Fibroblast of lung (primary cell): ENCODE measurements at regions not wholly inside any gene's neighbourhood (a gene's known extent, or its start where the extent isn't known, plus 50 kb on each side); places are given as distances from the start of the nearest gene placed in this dataset.

ENCODE experiments used
- DNase-seq, 2 donors: peaks; one replicate each; pipeline versions ENCODE4 v3.0.0 to v3.0.0-alpha.2; 2010; ENCODE audit warnings: low read depth in 2 of 2
- H2AFZ ChIP-seq: 2 replicates; pipeline ENCODE4 v1.5.1; 2012; ENCODE audit warnings: low read length, control low read depth, inconsistent platforms
- H3K27ac ChIP-seq: 2 replicates; pipeline ENCODE4 v1.5.1; 2011; ENCODE audit warnings: low read length, control low read depth; ENCODE audit not compliant: insufficient read depth
- H3K27me3 ChIP-seq: 2 replicates; pipeline ENCODE4 v1.5.1; 2011; ENCODE audit warnings: mild to moderate bottlenecking, low read length; ENCODE audit not compliant: control insufficient read depth, insufficient read depth
- H3K36me3 ChIP-seq: 2 replicates; pipeline ENCODE4 v1.5.1; 2011; ENCODE audit warnings: low read length; ENCODE audit not compliant: control insufficient read depth, insufficient read depth
- H3K4me1 ChIP-seq: 2 replicates; pipeline ENCODE4 v1.5.1; 2011; ENCODE audit warnings: low read length; ENCODE audit not compliant: control insufficient read depth, insufficient read depth; ENCODE audit errors: extremely low read depth
- H3K4me2 ChIP-seq: 2 replicates; pipeline ENCODE4 v1.5.1; 2011; ENCODE audit warnings: low read length, control low read depth; ENCODE audit not compliant: insufficient read depth; ENCODE audit errors: extremely low read depth
- H3K4me3 ChIP-seq, 4 experiments: fragments of 200-600 bp in 1 of 4; sonication (generic) in 1 of 4; replicated peaks in 1 of 4; 2 replicates each; pipeline ENCODE4 v1.5.1; 2011 to 2016; ENCODE audit warnings: low read length in 4 of 4, low read depth in 3 of 4, mild to moderate bottlenecking in 3 of 4, control low read depth in 2 of 4, inconsistent platforms in 1 of 4, mixed read lengths in 1 of 4; ENCODE audit not compliant: insufficient read depth in 1 of 4; ENCODE audit errors: control extremely low read depth in 1 of 4
- H3K79me2 ChIP-seq: 2 replicates; pipeline ENCODE4 v1.5.1; 2012; ENCODE audit warnings: mild to moderate bottlenecking, low read length, inconsistent platforms; ENCODE audit not compliant: control insufficient read depth, insufficient read depth
- H3K9ac ChIP-seq: 2 replicates; pipeline ENCODE4 v1.5.1; 2011; ENCODE audit warnings: mild to moderate bottlenecking, low read length, control low read depth; ENCODE audit not compliant: insufficient read depth
- H3K9me3 ChIP-seq: 2 replicates; pipeline ENCODE4 v1.5.1; 2012; ENCODE audit warnings: low read depth, low read length; ENCODE audit not compliant: control insufficient read depth, insufficient read depth
- H4K20me1 ChIP-seq: 2 replicates; pipeline ENCODE4 v1.5.1; 2011; ENCODE audit warnings: low read length; ENCODE audit not compliant: control insufficient read depth, insufficient read depth; ENCODE audit errors: extremely low read depth
- EZH2 ChIP-seq: IDR thresholded peaks from 2 replicates; pipeline ENCODE4 v1.5.1; 2012; ENCODE audit warnings: low read length, control low read depth, mild to moderate bottlenecking; ENCODE audit errors: missing control alignments
- TF ChIP-seq, protein P1 (sequence below), 2 donors: IDR thresholded peaks in 1 of 2; conservative IDR thresholded peaks in 1 of 2; 1 replicate in 1 of 2; 2 replicates in 1 of 2; pipeline ENCODE4 v1.5.1; 2011 to 2012; ENCODE audit warnings: low read length in 2 of 2, control low read depth in 1 of 2, inconsistent platforms in 1 of 2, low read depth in 1 of 2, mild to moderate bottlenecking in 1 of 2

DNA sequence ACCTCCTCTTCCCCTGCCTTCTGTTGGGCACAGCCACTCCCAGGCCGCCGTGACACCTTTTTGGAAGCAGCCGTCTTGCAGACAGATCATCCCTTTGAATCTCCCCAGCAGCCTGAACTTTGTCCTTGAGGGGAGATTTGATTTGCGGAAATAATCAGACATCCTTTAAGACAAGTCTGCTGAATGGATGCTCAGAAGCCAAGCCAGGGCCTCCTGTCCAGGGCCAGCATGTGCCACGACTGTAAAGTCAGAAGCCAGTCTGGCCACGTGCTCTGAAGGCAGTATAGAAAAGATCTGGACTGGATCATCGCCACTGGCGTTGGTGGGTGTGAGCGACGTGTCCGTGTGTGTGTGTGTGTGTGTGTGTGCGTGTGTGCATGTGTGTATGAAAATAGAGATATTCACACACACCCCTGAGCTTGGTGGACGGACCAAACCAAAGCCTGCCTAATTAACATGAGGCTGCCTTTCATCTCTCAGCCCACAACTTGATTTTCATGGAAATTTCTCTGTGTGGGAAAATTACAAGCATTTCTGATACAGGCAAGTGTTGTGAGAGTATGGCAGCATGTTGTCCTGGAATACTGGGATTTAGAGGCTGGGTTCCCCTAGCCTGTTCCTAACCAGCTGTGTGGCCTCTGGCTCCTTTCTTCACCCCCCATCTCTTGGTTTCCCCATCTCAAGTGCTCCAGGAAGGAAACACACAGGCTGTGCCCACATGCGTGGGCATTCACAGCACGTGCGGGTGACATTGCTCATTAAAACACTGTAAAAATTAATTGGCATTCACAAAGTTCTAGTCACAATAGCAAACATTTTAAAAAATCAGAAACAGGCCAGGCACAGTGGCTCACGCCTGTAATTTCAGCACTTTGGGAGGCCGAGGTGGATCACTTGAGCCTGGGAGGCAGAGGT lies 61.8 kb upstream of the WNT7B start:
- TF ChIP-seq, protein P1, sequence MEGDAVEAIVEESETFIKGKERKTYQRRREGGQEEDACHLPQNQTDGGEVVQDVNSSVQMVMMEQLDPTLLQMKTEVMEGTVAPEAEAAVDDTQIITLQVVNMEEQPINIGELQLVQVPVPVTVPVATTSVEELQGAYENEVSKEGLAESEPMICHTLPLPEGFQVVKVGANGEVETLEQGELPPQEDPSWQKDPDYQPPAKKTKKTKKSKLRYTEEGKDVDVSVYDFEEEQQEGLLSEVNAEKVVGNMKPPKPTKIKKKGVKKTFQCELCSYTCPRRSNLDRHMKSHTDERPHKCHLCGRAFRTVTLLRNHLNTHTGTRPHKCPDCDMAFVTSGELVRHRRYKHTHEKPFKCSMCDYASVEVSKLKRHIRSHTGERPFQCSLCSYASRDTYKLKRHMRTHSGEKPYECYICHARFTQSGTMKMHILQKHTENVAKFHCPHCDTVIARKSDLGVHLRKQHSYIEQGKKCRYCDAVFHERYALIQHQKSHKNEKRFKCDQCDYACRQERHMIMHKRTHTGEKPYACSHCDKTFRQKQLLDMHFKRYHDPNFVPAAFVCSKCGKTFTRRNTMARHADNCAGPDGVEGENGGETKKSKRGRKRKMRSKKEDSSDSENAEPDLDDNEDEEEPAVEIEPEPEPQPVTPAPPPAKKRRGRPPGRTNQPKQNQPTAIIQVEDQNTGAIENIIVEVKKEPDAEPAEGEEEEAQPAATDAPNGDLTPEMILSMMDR (conservative IDR thresholded peaks at IDR 0.05 in 1 of 2, IDR thresholded peaks at IDR 0.05 in 1 of 2; ENCODE audit: low read depth in 1 of 2, low read length in 2 of 2): no peak
- no peak for TF ChIP-seq EZH2
- Histone ChIP-seq H3K79me2 (peaks cover 26% of the 10 kb centered on the region), H3K27ac (no peak overlapping the region), H3K9ac (no peak overlapping the region), H3K36me3 (no peaks in the 10 kb centered on the region), H3K4me2 (no peak overlapping the region), H3K4me1 (peaks cover 19% of the 10 kb centered on the region), H4K20me1 (no peaks in the 10 kb centered on the region), H3K9me3 (no peaks in the 10 kb centered on the region), H2AFZ (no peak overlapping the region), H3K27me3 (no peaks in the 10 kb centered on the region), H3K4me3 (no peak overlapping the region)
- no peak for DNase-seq

DNA sequence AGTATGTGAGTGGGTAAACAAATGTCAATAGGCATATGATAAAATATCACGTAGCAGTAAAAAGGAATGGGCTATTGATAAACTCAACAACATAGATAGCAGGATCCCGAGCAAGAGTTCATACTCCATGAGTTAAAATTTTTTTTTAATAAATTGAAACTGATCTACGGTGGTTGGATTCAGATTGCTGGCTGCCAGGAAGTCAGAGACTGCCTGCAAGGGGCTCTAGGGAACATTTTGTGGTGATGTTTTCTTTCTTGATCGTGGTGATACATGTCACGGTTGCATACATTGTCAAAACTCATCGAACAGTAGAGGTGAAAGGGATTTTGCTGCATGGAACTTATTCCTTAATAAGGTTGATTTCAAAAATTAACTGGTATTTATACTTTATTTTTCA lies 62.6 kb upstream of the WNT7B start:
- no peak overlapping the region for H3K4me3 ChIP-seq
- no peaks in the 10 kb centered on the region for H3K9me3 ChIP-seq
- no peaks in the 10 kb centered on the region for H3K27me3 ChIP-seq
- H3K9ac ChIP-seq: no peak overlapping the region
- no peak overlapping the region for H2AFZ ChIP-seq
- no peaks in the 10 kb centered on the region for H4K20me1 ChIP-seq
- no peaks in the 10 kb centered on the region for H3K36me3 ChIP-seq
- TF ChIP-seq, protein P1 (conservative IDR thresholded peaks at IDR 0.05 in 1 of 2, IDR thresholded peaks at IDR 0.05 in 1 of 2; ENCODE audit: low read depth in 1 of 2, low read length in 2 of 2): no peak
- no peak for TF ChIP-seq EZH2
- H3K27ac ChIP-seq: no peak overlapping the region
- DNase-seq: no peak
- H3K4me1 ChIP-seq: peaks cover 20% of the 10 kb centered on the region
- peaks cover 32% of the 10 kb centered on the region for H3K79me2 ChIP-seq
- H3K4me2 ChIP-seq: no peak overlapping the region

DNA sequence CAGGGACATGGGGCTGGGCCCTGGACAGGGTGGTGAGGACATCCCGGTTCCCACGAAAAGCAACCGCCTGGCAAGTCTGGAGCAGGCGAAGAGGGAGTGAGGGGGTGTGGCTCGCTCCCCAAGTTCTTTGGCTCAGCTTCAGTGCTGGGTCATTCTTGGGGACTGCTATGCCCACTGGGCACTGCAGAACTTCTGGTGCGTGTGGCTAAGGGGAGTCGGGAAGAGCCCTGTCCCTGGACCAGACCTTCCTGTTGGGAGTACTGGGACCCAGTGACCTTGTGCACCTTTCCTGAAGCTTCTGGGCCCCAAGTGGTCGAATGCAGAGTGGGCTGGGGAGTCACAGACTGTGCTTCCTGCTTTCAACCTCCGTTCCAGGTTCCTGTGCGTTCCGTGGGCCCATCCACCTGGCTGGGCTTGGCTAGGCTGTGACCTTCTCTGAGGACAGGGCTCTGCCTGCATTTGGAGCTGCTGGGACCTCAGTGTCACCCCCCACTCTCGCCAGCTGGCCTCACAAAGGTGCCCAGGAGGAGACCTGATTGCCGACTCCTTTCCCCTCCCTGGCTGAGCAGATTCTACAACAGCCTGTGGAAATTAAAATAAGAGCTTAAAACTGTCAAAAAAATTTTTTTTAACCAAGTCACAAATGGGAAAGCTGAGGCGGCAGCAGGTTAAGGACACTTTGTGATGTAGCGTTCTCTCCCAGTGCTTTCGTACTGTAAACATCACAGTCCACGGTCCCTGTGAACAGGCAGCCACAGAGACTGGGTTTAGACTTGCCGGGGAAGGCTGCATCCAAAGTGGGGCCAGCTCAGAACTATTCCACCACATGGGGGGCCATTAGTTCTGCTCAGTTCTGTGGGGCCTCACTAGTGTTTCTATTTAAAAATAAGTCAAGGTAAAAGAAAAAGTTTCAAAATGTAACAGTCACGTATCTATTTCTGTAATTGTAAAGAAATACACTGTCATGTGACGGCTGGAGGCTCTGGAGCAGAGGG lies 63.8 kb upstream of the WNT7B start:
- peaks cover 25% of the 10 kb centered on the region for H3K4me1 ChIP-seq
- no peak overlapping the region for H3K27ac ChIP-seq
- no peak overlapping the region for H3K4me2 ChIP-seq
- no peaks in the 10 kb centered on the region for H4K20me1 ChIP-seq
- peaks cover 44% of the 10 kb centered on the region for H3K79me2 ChIP-seq
- no peaks in the 10 kb centered on the region for H3K27me3 ChIP-seq
- DNase-seq: no peak
- no peaks in the 10 kb centered on the region for H3K36me3 ChIP-seq
- H2AFZ ChIP-seq: no peak overlapping the region
- no peak overlapping the region for H3K4me3 ChIP-seq
- TF ChIP-seq EZH2: no peak
- TF ChIP-seq, protein P1 (conservative IDR thresholded peaks at IDR 0.05 in 1 of 2, IDR thresholded peaks at IDR 0.05 in 1 of 2; ENCODE audit: low read depth in 1 of 2, low read length in 2 of 2): no peak
- no peak overlapping the region for H3K9ac ChIP-seq
- no peaks in the 10 kb centered on the region for H3K9me3 ChIP-seq
